Hepatocyte (in vitro differentiated cells): ENCODE measurements at regions not wholly inside any gene's neighbourhood (a gene's known extent, or its start where the extent isn't known, plus 50 kb on each side); places are given as distances from the start of the nearest gene placed in this dataset.

Experiments used
- EZH2 ChIP-seq: fragments of 200-600 bp; sonication (generic); IDR thresholded peaks from 2 replicates; pipeline ENCODE4 v1.6.1; 2016; ENCODE audit warnings: antibody characterized with exemption, mild to moderate bottlenecking, borderline replicate concordance
- EZH2phosphoT487 ChIP-seq: fragments of 200-600 bp; sonication (generic); IDR thresholded peaks from one replicate; pipeline ENCODE4 v1.6.1; 2018; ENCODE audit warnings: antibody characterized with exemption, mild to moderate bottlenecking, low read depth, moderate library complexity; ENCODE audit not compliant: unreplicated experiment, severe bottlenecking
- TF ChIP-seq, protein P1 (sequence below): fragments of 200-600 bp; sonication (generic); IDR thresholded peaks from 2 replicates; pipeline ENCODE4 v1.5.1; 2016; ENCODE audit warnings: antibody characterized with exemption, mild to moderate bottlenecking; ENCODE audit not compliant: poor library complexity

DNA sequence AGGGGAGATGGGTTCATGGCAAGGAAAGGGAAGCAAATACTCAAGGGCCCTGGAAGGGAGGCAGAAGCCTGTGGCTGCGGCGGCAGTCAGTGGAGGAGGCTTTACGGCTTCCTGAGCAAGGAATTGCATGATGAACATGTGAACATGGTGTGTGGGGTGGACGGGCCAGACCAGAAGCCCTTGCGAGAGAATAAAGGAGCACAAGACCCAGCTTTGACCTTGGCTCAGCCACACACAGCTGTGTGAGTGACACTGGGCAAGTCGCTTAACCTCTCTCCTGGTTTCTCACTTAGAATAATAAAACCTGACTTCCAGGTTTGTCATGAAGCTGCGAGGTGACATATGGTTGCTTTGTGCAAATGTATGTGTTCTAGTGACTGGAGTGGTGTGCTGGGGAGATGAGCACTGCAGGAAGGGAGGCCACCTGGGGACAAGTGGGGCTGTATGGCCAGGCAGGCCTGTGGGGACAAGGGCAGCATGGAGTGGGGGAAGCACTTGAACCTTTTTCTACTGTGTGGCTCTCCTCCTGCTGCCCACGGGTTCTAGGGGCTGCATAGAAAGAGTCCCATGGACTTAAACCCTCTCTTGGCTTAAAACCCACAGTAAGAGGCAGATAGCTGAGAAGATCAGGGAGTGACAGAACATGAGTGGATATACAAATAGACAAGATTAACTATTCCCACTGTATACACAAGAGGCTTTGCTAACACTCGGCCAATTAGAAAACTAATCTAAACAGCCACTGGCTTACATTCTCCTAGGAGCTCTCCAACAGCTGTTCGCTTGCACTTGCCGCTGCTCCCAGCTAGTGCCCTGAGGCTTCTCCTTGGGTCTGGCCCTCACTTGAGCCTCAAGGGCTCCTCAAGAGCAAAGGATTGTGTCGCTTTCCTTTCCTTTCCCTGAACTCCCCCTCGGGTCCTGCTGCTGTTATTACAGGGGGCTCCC is 67.3 kb upstream of the CDON start:
- TF ChIP-seq, protein P1, sequence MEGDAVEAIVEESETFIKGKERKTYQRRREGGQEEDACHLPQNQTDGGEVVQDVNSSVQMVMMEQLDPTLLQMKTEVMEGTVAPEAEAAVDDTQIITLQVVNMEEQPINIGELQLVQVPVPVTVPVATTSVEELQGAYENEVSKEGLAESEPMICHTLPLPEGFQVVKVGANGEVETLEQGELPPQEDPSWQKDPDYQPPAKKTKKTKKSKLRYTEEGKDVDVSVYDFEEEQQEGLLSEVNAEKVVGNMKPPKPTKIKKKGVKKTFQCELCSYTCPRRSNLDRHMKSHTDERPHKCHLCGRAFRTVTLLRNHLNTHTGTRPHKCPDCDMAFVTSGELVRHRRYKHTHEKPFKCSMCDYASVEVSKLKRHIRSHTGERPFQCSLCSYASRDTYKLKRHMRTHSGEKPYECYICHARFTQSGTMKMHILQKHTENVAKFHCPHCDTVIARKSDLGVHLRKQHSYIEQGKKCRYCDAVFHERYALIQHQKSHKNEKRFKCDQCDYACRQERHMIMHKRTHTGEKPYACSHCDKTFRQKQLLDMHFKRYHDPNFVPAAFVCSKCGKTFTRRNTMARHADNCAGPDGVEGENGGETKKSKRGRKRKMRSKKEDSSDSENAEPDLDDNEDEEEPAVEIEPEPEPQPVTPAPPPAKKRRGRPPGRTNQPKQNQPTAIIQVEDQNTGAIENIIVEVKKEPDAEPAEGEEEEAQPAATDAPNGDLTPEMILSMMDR = no peak
- no peak for TF ChIP-seq EZH2phosphoT487
- TF ChIP-seq EZH2 = no peak
